ENCODE measurements at regions not wholly inside any gene's neighbourhood (a gene's known extent, or its start where the extent isn't known, plus 50 kb on each side); places are given as distances from the start of the nearest gene placed in this dataset.

DNA sequence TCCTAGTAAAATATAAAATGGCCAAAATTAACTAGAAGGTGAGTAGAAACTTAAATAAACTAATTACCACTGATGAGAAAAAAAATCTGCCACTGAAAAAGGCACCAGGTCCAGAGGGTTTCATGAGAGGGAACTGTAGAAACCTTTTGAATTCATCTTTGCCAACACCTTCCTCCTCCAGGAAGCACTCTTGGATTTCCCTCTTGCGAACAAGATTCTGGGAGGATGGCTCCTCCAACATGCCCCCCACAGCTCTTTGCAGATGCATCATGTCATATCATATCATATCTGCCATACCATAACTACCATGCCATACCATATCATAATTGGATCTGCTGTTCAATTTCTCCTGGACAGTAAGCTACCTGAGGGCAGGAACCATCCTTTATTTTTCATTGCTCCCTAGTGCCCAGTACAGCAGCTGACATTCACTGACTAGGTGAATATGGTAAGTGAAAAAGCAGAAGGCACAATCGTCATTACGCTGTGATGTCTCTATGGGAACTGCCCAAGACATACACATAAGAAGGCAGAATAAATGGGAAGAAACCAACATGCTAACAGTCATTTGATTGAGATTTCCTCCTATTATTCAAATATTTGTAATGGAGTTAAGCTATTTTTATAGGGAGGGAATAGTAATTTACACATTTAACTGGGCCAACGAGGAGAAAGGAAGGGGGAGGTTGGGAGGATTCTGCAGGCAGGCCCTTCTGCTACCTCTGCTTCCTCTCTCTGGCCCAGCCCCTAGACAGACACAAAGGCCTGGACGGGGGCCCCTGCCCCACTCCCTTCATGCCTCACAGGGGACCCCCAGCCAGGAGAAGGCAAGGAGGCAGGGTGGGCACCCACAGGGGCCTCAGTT is 110.1 kb upstream of the SMURF2 start:
- no peak for DNase-seq (ENCODE audit: low read depth)
- H3K4me3 ChIP-seq (ENCODE audit: low read depth, low read length) = no peak overlapping the region
- TF ChIP-seq, protein P1, sequence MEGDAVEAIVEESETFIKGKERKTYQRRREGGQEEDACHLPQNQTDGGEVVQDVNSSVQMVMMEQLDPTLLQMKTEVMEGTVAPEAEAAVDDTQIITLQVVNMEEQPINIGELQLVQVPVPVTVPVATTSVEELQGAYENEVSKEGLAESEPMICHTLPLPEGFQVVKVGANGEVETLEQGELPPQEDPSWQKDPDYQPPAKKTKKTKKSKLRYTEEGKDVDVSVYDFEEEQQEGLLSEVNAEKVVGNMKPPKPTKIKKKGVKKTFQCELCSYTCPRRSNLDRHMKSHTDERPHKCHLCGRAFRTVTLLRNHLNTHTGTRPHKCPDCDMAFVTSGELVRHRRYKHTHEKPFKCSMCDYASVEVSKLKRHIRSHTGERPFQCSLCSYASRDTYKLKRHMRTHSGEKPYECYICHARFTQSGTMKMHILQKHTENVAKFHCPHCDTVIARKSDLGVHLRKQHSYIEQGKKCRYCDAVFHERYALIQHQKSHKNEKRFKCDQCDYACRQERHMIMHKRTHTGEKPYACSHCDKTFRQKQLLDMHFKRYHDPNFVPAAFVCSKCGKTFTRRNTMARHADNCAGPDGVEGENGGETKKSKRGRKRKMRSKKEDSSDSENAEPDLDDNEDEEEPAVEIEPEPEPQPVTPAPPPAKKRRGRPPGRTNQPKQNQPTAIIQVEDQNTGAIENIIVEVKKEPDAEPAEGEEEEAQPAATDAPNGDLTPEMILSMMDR (IDR thresholded peaks at IDR 0.05; ENCODE audit: insufficient read depth, low read depth, low read length, missing control alignments) = no peak

DNA sequence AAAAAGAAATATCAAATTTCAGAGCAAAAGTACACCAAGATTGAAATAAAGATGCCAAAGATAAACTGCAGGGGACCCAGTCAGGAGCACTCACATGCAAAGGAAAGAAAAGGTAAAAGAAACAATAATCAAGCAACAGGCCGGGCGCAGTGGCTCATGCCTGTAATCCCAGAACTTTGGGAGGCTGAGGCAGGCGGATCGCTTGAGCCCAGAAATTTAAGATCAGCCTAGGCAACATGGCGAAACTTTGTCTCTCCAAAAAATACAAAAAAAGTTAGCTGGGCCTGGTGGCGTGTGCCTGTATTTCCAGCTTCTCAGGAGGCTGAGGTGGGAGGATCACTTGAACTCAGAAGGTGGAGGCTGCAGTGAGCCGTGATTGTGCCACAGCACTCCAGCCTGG is 107.6 kb upstream of the SMURF2 start:
- TF ChIP-seq, protein P1 (IDR thresholded peaks at IDR 0.05; ENCODE audit: insufficient read depth, low read depth, low read length, missing control alignments) = no peak
- no peak overlapping the region for H3K4me3 ChIP-seq (ENCODE audit: low read depth, low read length)
- no peak for DNase-seq (ENCODE audit: low read depth)

DNA sequence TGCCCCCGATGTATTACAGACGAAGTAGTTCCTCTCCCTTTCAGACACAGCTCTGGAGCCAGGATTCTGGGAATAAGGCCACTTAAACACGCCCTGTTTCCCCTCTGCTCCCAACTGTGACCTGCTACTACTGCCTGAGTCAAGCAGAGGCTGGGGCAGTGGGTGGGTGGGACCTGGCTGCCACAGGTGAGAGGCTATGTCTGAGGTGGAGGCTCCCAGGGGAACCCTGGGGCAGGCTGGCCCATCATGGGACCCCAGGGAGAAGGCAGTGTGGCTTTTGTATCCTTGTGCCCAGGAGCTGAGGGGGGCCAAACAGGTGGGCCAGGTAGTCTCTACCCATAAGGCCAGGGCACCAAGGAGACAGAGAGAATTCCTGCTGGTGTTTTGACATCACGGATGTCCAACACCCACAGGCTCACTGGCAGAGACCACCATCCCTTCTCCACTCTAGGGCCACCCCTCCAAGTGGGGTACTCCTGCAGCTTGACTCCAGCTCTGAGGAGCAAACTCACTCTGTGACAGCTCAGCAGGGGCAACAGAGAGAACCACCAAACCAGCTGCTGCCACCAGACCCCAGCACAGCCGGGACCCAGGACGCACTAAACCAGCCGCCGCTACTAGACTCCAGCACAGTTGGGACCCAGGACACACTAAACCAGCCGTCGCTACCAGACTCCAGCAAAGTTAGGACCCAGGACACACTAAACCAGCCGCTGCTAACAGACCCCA is 105.3 kb upstream of the SMURF2 start:
- H3K4me3 ChIP-seq (ENCODE audit: low read depth, low read length) = no peak overlapping the region
- DNase-seq (ENCODE audit: low read depth) = no peak
- TF ChIP-seq, protein P1 (IDR thresholded peaks at IDR 0.05; ENCODE audit: insufficient read depth, low read depth, low read length, missing control alignments) = no peak

DNA sequence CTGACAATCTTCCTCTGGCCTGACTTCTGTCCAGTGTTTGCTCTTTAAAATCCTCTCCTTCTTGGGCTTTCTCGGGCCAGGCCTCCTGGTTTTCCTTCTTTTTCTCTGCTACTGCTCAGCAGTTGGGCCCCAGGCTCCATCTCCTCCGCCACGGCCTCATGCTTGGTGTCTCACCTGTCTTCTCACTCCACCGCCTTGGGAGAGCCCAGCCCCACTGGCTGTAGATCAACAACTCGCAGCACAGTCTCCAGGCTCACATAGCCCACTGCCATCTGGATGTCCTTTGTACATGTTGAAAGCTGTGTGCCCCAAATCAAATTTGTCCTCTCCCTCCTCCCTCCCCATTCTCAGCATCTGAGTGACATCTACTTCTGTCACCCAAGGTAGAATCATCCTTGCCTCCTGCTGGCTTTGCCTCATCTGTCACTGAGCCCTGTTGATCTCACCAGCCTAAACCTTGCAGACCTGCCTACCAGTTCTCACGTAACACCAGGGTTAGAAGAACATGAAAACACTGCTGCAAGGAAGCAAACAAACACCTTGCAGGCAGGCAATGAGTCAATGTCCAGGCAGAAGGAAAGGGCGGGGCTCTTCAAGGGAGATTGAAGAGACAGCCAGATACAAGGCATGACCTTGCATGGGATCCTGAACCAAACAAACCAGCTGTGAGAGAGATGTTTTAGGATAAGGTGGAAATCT is 103.2 kb upstream of the SMURF2 start:
- H3K4me3 ChIP-seq (ENCODE audit: low read depth, low read length) = no peak overlapping the region
- TF ChIP-seq, protein P1 (IDR thresholded peaks at IDR 0.05; ENCODE audit: insufficient read depth, low read depth, low read length, missing control alignments) = no peak
- DNase-seq (ENCODE audit: low read depth) = no peak

DNA sequence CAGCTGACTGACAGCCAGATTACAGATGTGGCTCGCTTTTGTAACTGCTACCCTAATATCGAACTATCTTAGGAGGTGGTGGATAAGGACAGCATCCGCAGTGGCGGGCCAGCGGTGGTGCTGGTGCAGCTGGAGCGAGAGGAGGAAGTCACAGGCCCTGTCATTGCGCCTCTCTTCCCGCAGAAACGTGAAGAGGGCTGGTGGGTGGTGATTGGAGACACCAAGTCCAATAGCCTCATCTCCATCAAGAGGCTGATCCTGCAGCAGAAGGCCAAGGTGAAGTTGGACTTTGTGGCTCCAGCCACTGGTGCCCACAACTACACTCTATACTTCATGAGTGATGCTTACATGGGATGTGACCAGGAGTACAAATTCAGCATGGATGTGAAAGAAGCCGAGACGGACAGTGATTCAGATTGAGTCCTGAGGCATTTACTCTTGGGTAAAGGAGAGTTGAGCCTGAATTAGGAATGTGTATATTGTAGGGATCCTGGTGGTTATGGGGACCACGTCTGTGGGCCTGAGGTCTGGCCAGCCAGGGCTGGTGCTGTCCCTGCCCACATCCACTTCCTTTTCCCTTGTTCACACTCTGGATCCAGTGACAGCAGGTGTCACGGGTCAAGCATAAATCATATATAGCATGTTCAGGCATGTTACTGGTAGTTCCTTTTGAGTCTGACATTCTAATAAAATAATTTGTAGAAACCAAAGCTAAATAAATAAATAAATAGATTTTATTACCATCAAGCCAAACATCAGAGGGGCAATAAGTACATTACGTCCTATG is 89.0 kb upstream of the SMURF2 start:
- DNase-seq (ENCODE audit: low read depth) = no peak
- no peak overlapping the region for H3K4me3 ChIP-seq (ENCODE audit: low read depth, low read length)
- TF ChIP-seq, protein P1 (IDR thresholded peaks at IDR 0.05; ENCODE audit: insufficient read depth, low read depth, low read length, missing control alignments) = no peak

DNA sequence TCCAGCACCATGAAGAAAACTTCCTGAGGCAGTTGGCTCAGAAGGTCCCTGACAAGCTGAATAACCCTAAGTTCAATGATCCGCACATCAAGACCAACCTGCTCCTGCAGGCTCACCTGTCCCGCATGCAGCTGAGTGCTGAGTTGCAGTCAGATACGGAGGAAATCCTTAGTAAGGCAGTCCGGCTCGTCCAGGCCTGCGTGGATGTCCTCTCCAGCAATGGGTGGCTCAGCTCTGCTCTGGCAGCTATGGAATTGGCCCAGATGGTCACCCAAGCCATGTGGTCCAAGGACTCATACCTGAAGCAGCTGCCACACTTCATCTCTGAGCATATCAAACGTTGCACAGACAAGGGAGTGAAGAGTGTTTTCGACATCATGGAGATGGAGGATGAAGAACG is 88.4 kb upstream of the SMURF2 start:
- TF ChIP-seq, protein P1 (IDR thresholded peaks at IDR 0.05; ENCODE audit: insufficient read depth, low read depth, low read length, missing control alignments) = no peak
- no peak overlapping the region for H3K4me3 ChIP-seq (ENCODE audit: low read depth, low read length)
- DNase-seq (ENCODE audit: low read depth) = no peak
